GM12872 (cell line): ENCODE measurements at regions not wholly inside any gene's neighbourhood (a gene's known extent, or its start where the extent isn't known, plus 50 kb on each side); places are given as distances from the start of the nearest gene placed in this dataset.

Experiments
- TF ChIP-seq, protein P1 (sequence below): IDR thresholded peaks from 3 replicates; pipeline ENCODE4 v1.5.1; 2011; ENCODE audit warnings: low read depth, mild to moderate bottlenecking, low read length, moderate library complexity; ENCODE audit not compliant: insufficient read depth

DNA sequence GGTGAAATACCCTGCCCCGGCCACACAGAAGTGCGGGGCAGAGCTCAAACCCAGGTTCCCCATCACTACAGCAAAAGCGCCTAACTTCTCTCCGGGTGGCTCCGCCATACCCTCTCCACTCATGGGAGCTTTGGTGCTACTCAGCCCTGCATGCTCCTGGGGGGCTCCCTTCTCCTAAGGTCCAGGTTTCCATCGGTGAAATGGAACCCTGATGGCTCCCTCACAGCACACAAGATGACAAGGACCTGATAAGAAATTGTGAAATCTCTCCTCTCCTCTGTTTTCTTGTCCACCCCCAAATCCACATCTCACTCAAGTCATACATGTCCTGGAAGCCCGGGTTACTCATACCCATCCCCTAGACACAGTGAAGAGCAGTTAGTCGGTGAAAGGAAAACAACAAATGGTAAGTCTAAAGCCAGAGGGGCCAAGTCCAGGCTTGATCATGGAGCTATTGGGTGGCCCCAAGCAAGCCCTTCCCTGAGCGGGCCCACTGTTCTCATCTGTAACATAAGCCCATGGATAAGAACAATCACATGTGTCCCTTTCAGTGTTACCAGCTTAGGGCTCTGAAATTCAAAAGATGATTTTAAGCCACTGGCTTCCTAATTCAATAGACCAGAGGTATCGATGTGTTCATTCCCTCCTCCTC is 317.5 kb downstream of the BCL11B start:
- TF ChIP-seq, protein P1, sequence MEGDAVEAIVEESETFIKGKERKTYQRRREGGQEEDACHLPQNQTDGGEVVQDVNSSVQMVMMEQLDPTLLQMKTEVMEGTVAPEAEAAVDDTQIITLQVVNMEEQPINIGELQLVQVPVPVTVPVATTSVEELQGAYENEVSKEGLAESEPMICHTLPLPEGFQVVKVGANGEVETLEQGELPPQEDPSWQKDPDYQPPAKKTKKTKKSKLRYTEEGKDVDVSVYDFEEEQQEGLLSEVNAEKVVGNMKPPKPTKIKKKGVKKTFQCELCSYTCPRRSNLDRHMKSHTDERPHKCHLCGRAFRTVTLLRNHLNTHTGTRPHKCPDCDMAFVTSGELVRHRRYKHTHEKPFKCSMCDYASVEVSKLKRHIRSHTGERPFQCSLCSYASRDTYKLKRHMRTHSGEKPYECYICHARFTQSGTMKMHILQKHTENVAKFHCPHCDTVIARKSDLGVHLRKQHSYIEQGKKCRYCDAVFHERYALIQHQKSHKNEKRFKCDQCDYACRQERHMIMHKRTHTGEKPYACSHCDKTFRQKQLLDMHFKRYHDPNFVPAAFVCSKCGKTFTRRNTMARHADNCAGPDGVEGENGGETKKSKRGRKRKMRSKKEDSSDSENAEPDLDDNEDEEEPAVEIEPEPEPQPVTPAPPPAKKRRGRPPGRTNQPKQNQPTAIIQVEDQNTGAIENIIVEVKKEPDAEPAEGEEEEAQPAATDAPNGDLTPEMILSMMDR: no peak

DNA sequence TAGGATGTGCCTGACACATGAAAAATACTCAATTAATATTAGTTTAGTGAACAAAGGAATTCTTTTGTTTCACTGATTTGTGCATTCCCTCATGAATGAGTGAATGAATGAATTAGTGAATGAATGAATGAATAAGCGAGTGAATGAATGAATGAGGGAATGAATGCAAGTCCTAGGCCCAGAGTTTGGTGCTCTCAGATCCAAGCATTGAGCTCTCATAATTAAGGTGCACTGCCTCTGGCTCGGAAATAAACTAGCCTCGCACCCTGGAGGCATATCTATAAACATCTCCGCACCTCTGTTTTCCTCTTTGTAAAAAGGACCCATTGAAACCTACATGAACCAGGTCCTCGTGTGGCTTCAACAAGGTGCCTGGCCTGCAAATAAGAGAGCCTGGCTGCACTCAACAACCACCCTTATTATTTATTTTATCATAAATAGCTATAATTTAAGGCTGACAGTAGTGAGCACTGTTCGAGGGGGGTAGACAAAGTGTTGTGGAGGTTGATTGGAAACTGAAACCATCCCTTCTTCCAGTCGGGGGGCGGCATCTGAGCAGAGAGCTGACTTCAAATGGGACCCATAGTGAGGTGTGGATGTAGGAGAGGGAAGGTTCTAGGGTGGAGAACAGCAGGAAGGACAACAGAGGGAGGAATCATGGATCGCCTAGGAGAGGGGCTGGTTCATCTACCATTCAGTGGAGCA is 316.8 kb downstream of the BCL11B start:
- TF ChIP-seq, protein P1: no peak

DNA sequence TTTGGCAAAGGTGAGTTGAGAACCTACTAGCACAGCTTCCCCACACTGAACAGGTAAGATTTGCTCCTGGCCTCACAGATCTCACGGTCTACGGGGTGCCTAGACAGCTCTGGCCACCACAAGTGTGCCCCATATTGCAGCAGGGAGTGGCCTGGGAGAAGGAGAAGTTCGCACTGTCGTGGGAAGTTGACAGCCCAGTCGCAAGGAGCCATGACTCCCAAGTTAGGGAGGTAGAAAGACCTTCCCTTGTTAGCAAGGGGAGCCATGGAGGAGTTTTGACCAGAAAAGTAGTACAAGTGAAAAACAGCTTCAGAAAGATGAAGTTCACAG is 316.3 kb downstream of the BCL11B start:
- TF ChIP-seq, protein P1: no peak

DNA sequence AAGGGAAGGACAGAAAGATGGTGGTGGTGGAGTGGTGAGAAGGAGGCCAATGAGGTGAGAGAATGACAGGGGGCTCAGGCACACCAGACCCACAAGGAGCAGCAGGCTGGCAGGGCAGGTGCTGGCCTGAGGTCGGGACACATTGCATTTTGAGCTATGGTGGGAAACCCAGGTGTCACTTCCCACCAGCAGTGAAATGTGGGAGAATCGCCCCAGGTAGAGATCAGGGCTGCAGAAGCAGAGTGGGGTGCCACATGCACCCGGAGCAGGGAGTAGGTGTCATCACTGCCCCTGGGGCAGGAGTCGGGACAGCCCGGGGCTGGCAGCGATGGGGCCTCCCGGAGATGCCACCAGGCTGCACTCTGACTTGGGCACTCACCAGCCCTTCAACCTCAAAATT is 315.8 kb downstream of the BCL11B start:
- TF ChIP-seq, protein P1: no peak

DNA sequence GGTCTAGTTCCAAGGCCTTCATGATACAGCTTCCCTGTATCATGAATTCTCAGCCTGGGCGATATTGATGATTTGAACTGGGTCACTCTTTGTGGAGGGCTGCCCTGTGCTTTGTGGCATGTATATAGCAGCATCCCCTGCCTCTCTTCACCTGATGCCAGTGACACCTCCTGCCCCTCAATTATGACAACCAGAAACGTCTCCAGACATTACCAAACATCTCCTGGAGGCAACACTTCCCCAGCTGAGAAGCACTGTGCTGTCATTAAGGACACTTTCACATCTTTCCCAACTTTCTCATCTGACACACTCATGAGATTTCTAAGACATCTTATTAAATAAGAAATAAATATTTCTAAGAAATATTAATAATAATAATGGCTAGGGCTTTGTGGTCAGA is 315.3 kb downstream of the BCL11B start:
- TF ChIP-seq, protein P1: no peak

DNA sequence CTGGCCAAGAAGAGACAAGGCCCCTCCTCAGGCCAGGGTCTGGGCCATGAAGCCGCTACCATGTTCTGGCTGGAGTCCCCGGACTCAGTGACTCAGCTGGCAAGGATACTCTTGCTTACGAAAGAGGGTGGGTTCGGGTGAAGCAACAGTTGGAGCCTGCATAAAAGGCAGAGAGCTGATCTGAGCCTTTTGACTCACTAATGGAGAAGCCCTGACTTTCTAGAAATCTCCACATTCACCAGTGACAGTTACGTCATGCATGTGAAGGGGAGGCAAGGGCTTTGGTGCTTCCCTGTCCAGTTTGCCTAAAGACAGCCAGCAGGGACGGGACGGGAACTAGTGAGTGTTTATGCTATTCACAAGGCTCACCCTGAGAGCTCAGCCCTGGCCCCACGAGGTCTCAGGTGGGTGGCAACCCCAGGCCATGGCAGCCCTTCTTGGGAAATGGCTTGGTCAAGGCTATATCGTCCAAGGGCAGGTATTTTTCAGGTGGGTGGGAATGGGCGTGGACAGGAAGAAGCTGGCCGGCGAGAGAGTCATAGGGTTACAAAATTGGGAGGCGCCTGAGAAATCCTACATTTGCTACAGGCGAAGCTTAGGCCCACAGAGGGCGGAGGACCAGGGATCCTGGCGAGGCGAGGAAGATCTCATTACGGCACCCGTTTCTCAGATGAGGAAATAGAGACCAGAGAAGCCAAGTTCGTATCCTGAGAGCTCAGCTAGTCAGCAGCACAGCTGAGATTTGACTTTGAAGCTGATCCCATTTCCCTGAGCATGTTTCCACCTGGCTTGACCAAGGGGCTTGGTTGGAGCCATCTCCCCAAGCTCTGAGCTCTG is 314.6 kb downstream of the BCL11B start:
- TF ChIP-seq, protein P1: no peak

DNA sequence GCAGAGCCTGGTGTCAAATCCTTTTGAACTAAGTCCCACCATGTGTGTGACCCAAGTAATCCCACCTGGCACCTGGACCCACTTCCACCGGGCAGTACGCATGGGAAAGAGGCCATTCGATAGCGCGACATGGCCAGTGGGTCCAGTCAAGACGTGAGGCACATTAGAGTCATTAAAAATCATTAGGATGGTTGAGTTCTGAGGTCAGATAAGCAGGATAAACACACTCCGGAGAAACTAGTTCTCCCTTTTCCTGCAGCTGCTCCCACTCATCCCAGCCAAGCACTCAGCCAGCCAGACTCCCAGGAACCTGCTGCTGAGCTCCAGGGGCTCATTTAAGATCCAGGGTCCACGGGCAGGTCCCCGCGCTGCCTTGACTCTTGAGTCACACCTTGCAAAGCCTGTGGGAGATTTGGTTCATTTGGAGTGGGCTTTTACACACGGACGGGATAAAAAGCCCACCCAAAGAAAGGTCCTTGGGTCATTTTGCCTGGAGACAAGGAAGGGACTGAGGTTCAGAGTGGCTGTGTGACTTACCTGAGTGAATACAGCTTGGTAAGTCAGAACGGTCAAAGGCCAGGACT is 313.9 kb downstream of the BCL11B start:
- TF ChIP-seq, protein P1: no peak
